Stimulated activated CD4-positive, alpha-beta T cell treated with anti-CD3 and anti-CD28 coated beads, Interleukin-15, amount 100 ng/mL, for 48 hours (primary cell): ENCODE measurements at regions not wholly inside any gene's neighbourhood (a gene's known extent, or its start where the extent isn't known, plus 50 kb on each side); places are given as distances from the start of the nearest gene placed in this dataset.

ENCODE experiments used
- DNase-seq, 2 donors: peaks; one replicate each; pipeline ENCODE4 v3.0.0-alpha.2; 2020; ENCODE audit warnings: low read depth in 2 of 2

GRCh38 chr7:47221826-47222225, 360.1 kb downstream of the TNS3 start:
- no peak for DNase-seq

GRCh38 chr7:47218378-47219176, 363.3 kb downstream of the TNS3 start:
- no peak for DNase-seq

DNA sequence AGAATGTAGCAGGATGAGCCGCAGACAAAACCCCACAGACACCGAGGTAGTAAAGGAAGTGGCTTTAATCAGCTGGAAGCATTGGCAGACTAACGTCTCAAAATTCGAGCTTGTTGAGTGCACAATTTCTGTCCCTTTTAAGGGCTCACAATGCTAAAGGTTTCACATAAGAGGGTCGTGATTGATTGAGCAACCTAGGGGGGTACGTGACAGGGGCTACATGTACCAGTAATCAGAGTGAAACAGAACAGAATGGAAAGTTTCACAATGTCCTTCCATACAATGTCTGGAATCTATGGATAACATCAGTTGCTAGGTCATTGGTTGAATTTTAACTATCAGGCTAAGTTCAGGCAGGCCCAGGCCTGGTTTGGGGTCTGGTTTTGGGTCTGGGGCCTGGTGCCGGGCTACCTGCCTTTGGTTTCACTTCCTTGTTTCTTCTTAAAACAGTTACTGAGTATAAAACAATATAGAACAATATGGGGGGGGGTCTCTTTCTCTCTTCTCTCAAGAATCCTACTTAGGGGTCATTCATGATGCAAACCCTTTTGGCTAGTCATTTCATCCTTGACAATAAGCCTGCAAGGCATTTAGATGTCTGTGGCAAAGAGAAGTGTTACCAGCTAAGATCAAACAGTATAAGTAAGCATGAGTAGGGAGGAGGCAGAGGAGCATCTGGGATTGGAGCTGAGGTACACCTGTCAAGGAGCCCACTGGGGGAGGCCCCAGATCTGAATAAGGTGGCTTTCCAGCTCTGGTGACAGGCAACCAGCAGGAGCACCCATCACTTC, 364.1 kb downstream of the TNS3 start:
- no peak for DNase-seq

GRCh38 chr7:47217086-47217485, 364.8 kb downstream of the TNS3 start:
- DNase-seq, result no peak

DNA sequence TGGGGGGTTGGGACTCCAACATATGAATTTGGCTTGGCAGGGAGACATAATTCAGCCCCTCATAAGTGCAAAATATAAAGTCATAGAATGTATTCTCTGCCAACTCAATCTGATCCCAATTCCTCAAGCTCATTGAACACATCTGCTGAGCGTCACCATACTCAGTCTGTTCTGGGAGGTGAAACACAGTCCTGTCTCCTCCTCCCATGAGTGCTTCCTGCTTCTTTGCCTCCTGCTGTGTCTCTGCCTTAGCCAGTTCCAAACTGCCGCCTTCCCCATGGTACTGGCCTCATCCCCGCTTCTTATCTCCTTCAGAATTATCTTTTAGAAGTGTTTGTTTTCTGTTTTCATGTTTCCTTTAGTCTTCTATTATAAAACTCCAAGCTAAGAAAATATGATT, 365.5 kb downstream of the TNS3 start:
- DNase-seq, result no peak

DNA sequence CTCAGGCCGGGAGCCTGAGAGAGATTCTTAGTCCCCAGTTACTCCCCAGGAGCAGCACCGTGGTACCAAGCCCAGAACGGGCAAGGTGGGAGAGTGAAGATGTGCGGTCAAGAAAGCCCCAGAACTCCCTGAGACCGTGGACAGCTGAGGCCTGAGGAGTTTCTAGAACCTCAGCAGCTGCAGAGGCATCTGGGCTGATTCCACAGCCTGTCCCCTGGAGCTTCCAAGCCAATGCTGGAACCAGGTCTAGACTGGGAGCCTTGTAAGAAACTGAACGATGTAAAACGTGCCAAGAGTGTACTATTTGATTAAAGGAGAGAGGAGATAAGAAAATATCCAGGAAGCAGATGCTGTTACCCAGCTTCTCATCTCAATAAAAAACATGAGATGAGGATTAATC, 366.3 kb downstream of the TNS3 start:
- DNase-seq, result no peak

DNA sequence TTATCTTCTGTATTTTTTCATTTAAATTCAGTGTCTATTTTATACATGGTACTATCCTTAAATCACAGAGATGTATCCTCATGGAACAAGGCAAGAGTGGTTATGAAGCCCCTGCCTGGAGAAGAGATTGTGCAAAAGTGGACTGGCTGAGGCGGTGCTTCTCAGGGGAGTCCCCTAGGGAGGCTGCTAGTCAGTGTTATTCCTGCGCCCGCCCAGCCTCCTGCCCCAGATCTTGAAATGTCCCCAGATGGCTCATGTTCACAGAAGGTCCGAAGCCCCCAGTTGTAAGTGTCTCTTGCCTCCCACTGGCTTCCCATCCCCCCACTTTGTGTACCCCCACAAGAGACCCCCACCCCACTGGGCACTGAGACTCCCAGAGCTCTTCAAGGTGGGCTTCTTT, 366.9 kb downstream of the TNS3 start:
- no peak for DNase-seq

DNA sequence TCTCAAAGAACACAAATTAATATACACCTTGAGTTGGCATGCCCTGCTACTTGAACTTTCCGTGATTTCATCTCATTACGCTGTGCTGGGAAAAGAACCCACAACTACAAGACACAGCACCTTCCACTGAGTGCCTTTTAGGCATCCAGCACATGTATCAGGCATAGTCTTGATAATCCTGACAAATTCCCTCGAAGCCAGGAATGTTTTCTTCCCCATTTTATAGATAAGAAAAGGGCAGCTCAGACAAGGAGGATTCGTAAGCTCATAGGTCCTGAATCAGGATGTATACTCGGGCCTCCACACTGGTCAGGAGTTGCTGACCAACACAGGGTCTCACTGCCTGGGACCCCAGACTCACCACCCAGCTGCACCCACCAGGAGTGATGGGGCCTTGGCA, 368.6 kb downstream of the TNS3 start:
- no peak for DNase-seq

DNA sequence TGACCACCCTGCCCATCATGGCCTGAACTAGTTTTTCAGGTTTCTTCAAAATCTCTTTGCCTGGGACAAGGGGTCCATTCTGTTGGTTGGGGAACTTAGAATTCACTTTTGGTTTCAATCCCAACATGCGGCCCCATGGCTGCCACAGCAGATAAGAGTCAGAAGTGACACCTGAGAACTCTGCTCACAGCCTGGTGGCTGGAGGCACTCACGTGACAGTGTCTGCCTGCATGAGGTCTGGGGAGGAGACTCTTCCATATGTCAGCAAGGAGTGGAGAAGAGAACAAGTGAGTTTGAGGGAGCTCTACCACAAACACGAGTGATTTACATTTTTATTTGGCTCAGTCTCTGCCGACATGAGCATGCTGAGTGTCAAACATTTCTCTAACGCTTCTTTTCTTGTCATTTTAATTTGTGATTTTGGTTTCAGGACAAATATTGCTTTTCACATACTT, 370.4 kb downstream of the TNS3 start:
- DNase-seq, result no peak

GRCh38 chr7:47210281-47210854, 371.5 kb downstream of the TNS3 start:
- no peak for DNase-seq

GRCh38 chr7:47207956-47208355, 374.0 kb downstream of the TNS3 start:
- no peak for DNase-seq

DNA sequence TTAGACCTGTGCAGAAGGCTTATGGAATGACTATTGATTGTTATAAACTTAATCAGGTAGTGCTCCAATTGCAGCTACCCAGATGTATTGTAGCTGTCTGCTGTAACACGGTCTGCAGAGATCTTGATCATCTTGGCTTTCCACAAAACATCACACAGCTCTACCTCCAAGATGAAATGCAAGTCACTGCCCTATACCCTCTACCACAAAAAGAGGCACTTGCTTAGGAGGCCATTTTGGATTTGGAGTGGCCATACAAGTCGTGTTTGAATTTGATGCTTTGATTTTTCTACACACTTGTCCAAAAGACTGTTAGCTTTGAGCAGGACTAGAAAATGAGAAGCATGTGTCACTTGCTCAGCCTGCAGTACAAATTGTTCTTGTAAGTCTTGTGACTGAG, 377.2 kb downstream of the TNS3 start:
- no peak for DNase-seq

GRCh38 chr7:47202146-47202783, 379.6 kb downstream of the TNS3 start:
- no peak for DNase-seq

GRCh38 chr7:47198159-47198558, 383.8 kb downstream of the TNS3 start:
- no peak for DNase-seq

DNA sequence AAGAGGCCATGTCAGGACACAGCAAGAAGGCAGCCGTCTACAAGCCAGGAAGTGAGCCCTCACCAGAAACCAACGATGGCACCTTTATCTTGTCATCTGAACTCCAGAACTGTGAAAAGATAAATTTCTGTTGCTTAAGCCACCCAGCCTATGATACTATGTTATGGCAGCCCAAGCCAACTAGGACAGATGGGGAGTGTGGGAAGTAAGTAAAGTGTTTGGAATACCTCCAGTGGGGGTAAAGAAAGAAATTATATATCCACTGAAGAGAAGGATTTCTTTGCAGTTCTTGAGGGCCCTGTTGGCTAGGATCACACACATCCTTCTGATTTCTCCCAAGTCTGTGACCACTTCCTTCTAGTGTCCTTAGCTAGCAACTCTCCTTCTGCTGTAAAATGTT, 384.4 kb downstream of the TNS3 start:
- DNase-seq, result no peak

- DNase-seq, result no peak
Observed at GRCh38 chr7:47196737-47197136, 385.2 kb downstream of the TNS3 start.

DNA sequence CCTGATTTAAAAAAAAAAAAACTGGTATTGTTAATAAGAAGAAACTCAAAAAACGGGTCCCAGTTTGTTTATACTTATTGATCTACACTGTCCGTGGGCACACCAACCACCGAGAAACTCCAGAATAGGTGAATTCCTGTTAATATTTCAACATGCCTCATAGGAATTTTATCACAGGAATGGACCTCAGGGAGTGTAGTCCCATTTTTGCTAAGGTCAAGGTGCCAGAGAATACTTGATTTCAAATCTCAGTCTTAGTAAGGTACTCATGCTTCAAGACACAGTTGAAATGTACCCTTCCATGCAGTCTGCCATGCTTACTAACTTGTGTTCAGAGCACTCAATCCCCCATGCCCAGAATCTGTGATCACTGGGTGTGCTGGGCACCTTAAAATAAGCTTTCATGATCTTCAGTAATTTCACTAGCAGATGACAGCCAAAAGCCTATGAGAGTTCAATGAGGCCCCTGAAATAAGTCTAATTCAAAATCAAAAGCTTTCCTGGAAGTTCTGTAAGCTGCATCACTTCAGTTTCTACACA, 385.7 kb downstream of the TNS3 start:
- no peak for DNase-seq

- no peak for DNase-seq
Observed at GRCh38 chr7:47195641-47196040, 386.3 kb downstream of the TNS3 start.

GRCh38 chr7:47194516-47195057, 387.3 kb downstream of the TNS3 start:
- no peak for DNase-seq

DNA sequence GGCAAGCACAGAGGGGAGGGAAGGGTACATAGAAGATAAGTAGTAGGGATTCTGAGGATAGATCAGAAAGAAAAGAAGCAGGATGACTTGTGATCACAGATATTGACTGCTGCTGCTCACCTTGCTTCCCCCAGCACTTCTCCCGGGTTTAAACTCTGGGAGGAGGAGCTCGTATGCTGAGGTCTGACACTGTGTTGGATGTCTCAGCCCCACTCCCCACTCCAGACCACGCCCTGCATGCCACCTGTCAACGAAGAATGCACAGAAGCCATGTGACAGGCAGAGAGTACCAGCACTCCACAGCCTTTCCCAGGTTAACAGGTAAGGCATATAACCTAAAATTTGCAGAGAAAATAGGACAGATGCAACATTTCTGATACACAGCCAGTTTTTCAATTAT, 388.9 kb downstream of the TNS3 start:
- DNase-seq, result no peak

- DNase-seq, result no peak
Observed at GRCh38 chr7:47191876-47192291, 390.0 kb downstream of the TNS3 start.

- DNase-seq, result no peak
Observed at GRCh38 chr7:47191316-47191715, 390.6 kb downstream of the TNS3 start.
